Umbilical cord (tissue), 1 donor: ENCODE measurements at regions not wholly inside any gene's neighbourhood (a gene's known extent, or its start where the extent isn't known, plus 50 kb on each side); places are given as distances from the start of the nearest gene placed in this dataset.
"Not testable (repeated sequence)": the region's sequence is repeated elsewhere in the genome, so short reads cannot be mapped to it uniquely, and the experiment has no call there.

ENCODE experiments used
- DNase-seq: peaks from one replicate; pipeline ENCODE4 v3.0.0-alpha.2; 2015; ENCODE audit warnings: low spot score

GRCh38 chr7:82701949-82702348 is 258.4 kb upstream of the CACNA2D1 start:
- no peak for DNase-seq

- DNase-seq = no peak
Observed at GRCh38 chr7:82700741-82701140, 257.2 kb upstream of the CACNA2D1 start.

- DNase-seq = no peak
Observed at GRCh38 chr7:82699773-82700186, 256.2 kb upstream of the CACNA2D1 start.

GRCh38 chr7:82697897-82698296 is 254.3 kb upstream of the CACNA2D1 start:
- no peak for DNase-seq

- DNase-seq = no peak
Observed at GRCh38 chr7:82696631-82697030, 253.1 kb upstream of the CACNA2D1 start.

GRCh38 chr7:82694022-82694421 is 250.4 kb upstream of the CACNA2D1 start:
- DNase-seq = no peak

- no peak for DNase-seq
Observed at GRCh38 chr7:82690929-82691328, 247.4 kb upstream of the CACNA2D1 start.

GRCh38 chr7:82685214-82685613 is 241.6 kb upstream of the CACNA2D1 start:
- DNase-seq = no peak

- DNase-seq = no peak
Observed at GRCh38 chr7:82678716-82679115, 235.1 kb upstream of the CACNA2D1 start.

- DNase-seq = no peak
Observed at GRCh38 chr7:82678259-82678658, 234.7 kb upstream of the CACNA2D1 start.

GRCh38 chr7:82677493-82677892 is 233.9 kb upstream of the CACNA2D1 start:
- no peak for DNase-seq

- no peak for DNase-seq
Observed at GRCh38 chr7:82676777-82677463, 233.3 kb upstream of the CACNA2D1 start.

GRCh38 chr7:82675396-82675795 is 231.8 kb upstream of the CACNA2D1 start:
- no peak for DNase-seq

- DNase-seq = no peak
Observed at GRCh38 chr7:82674268-82674667, 230.7 kb upstream of the CACNA2D1 start.

GRCh38 chr7:82672078-82672477 is 228.5 kb upstream of the CACNA2D1 start:
- DNase-seq = no peak

GRCh38 chr7:82669141-82669540 is 225.6 kb upstream of the CACNA2D1 start:
- DNase-seq = no peak

GRCh38 chr7:82668676-82669075 is 225.1 kb upstream of the CACNA2D1 start:
- DNase-seq = no peak

- DNase-seq = no peak
Observed at GRCh38 chr7:82665966-82666507, 222.5 kb upstream of the CACNA2D1 start.

- no peak for DNase-seq
Observed at GRCh38 chr7:82655965-82656364, 212.4 kb upstream of the CACNA2D1 start.

- DNase-seq = not testable (repeated sequence)
Observed at GRCh38 chr7:82650095-82650494, 206.5 kb upstream of the CACNA2D1 start.

GRCh38 chr7:82633592-82633991 is 190.0 kb upstream of the CACNA2D1 start:
- no peak for DNase-seq

- no peak for DNase-seq
Observed at GRCh38 chr7:82631998-82632397, 188.4 kb upstream of the CACNA2D1 start.

GRCh38 chr7:82629583-82629982 is 186.0 kb upstream of the CACNA2D1 start:
- no peak for DNase-seq

GRCh38 chr7:82625377-82625776 is 181.8 kb upstream of the CACNA2D1 start:
- DNase-seq = no peak
